B cell (primary cell): ENCODE measurements at regions not wholly inside any gene's neighbourhood (a gene's known extent, or its start where the extent isn't known, plus 50 kb on each side); places are given as distances from the start of the nearest gene placed in this dataset.

Experiments used
- ATAC-seq: fragments of 200-7000 bp; cut with Tn5 transposase; one replicate; pipeline ENCODE4 v1.10.0; 2021; ENCODE audit warnings: low read depth, mild to moderate bottlenecking, moderate number of reproducible peaks, moderate library complexity
- CTCF ChIA-PET: fragments of 350-600 bp; sonication (Branson Sonifier 250); formaldehyde crosslinking; loops from one replicate; lab custom pipeline; 2021; ENCODE audit warnings: antibody characterized with exemption, inconsistent platforms; lab: Charles Lee
- POLR2A ChIA-PET: fragments of 350-600 bp; sonication (Branson Sonifier 250); formaldehyde crosslinking; loops from one replicate; lab custom pipeline; 2021; ENCODE audit warnings: antibody characterized with exemption; lab: Charles Lee
- DNase-seq: peaks from one replicate; pipeline ENCODE4 v3.0.0; 2013
- H2AFZ ChIP-seq: 2 replicates; pipeline ENCODE4 v1.6.1; 2012; ENCODE audit warnings: mild to moderate bottlenecking, low read depth, low read length; ENCODE audit not compliant: insufficient read depth, poor library complexity, severe bottlenecking
- H3K27ac ChIP-seq, 2 donors: 1 replicate in 1 of 2; 2 replicates in 1 of 2; pipeline ENCODE4 v1.5.1; 2012 to 2013; ENCODE audit warnings: low read length in 2 of 2, mild to moderate bottlenecking in 2 of 2, moderate library complexity in 1 of 2
- H3K27me3 ChIP-seq, 4 experiments: fragments of 200-600 bp in 1 of 4; sonication (generic) in 1 of 4; replicated peaks in 1 of 4; 1 replicate in 2 of 4; 2 replicates in 2 of 4; pipeline versions ENCODE4 v1.6.1 to v1.7.0; 2013 to 2016; ENCODE audit warnings: low read length in 3 of 4, mild to moderate bottlenecking in 2 of 4, mixed read lengths in 1 of 4, moderate library complexity in 1 of 4; ENCODE audit not compliant: insufficient read depth in 4 of 4, control insufficient read depth in 3 of 4; ENCODE audit errors: control extremely low read depth in 1 of 4
- H3K36me3 ChIP-seq, 2 experiments: replicated peaks in 1 of 2; 1 replicate in 1 of 2; 2 replicates in 1 of 2; pipeline versions ENCODE4 v1.6.1 to v1.7.1; 2013; ENCODE audit warnings: low read length in 1 of 2; ENCODE audit not compliant: insufficient read depth in 2 of 2, control insufficient read depth in 1 of 2; ENCODE audit errors: control extremely low read depth in 1 of 2, extremely low read depth in 1 of 2
- H3K4me1 ChIP-seq, 2 donors: fragments of 200-600 bp in 1 of 2; sonication (generic) in 1 of 2; 1 replicate in 1 of 2; 2 replicates in 1 of 2; pipeline versions ENCODE4 v1.5.1 to v1.6.1; 2013 to 2017; ENCODE audit warnings: low read length in 2 of 2; ENCODE audit not compliant: control insufficient read depth in 2 of 2, insufficient read depth in 2 of 2
- H3K4me2 ChIP-seq: replicated peaks from 2 replicates; pipeline ENCODE3; 2012; ENCODE audit warnings: mild to moderate bottlenecking, low read depth, low read length; ENCODE audit not compliant: poor library complexity, severe bottlenecking
- H3K4me3 ChIP-seq, 5 experiments: fragments of 200-600 bp in 1 of 5; sonication (generic) in 1 of 5; 1 replicate in 3 of 5; 2 replicates in 2 of 5; pipeline versions ENCODE4 v1.5.1 to v1.7.0; 2011 to 2016; ENCODE audit warnings: low read length in 4 of 5, mild to moderate bottlenecking in 4 of 5, low read depth in 2 of 5, control low read depth in 1 of 5, moderate library complexity in 1 of 5; ENCODE audit not compliant: insufficient read depth in 1 of 5; ENCODE audit errors: control extremely low read depth in 1 of 5, extremely low read depth in 1 of 5
- H3K79me2 ChIP-seq: fragments of 200-600 bp; sonication (generic); one replicate; pipeline ENCODE4 v1.6.0; 2016; ENCODE audit warnings: low read length; ENCODE audit not compliant: control insufficient read depth, insufficient read depth
- H3K9ac ChIP-seq: fragments of 200-600 bp; sonication (generic); 2 replicates; pipeline ENCODE4 v1.6.1; 2017; ENCODE audit warnings: mild to moderate bottlenecking, low read length, moderate library complexity
- H3K9me3 ChIP-seq, 3 donors: one replicate each; pipeline versions ENCODE4 v1.6.1 to v1.7.1; 2013; ENCODE audit warnings: low read length in 2 of 3; ENCODE audit not compliant: control insufficient read depth in 2 of 3, insufficient read depth in 1 of 3; ENCODE audit errors: control extremely low read depth in 1 of 3
- H4K20me1 ChIP-seq: 2 replicates; pipeline ENCODE4 v1.6.0; 2012; ENCODE audit warnings: mild to moderate bottlenecking, low read length; ENCODE audit not compliant: insufficient read depth, control insufficient read depth, poor library complexity, severe bottlenecking
- H3K27ac Mint-ChIP-seq: one replicate; pipeline ENCODE4 v1.8.0; 2021; ENCODE audit warnings: mixed read lengths
- H3K27me3 Mint-ChIP-seq: one replicate; pipeline ENCODE4 v1.8.0; 2021; ENCODE audit warnings: mixed read lengths
- H3K4me1 Mint-ChIP-seq: one replicate; pipeline ENCODE4 v1.8.0; 2021; ENCODE audit warnings: mixed read lengths
- H3K4me3 Mint-ChIP-seq: one replicate; pipeline ENCODE4 v1.8.0; 2021; ENCODE audit warnings: mixed read lengths
- H3K9me3 Mint-ChIP-seq: one replicate; pipeline ENCODE4 v1.8.0; 2022; ENCODE audit warnings: mixed read lengths; ENCODE audit not compliant: insufficient read depth
- CTCF ChIP-seq: fragments of 200-600 bp; IDR thresholded peaks from one replicate; pipeline ENCODE4 v1.8.0; 2022; ENCODE audit warnings: antibody characterized with exemption, mild to moderate bottlenecking
- EZH2 ChIP-seq: IDR thresholded peaks from 2 replicates; pipeline ENCODE4 v1.6.1; 2012; ENCODE audit warnings: borderline replicate concordance, low read depth, mild to moderate bottlenecking, moderate library complexity, low read length; ENCODE audit not compliant: insufficient read depth, poor library complexity, severe bottlenecking
- WGBS: methylation state at CpG from one replicate; pipeline ENCODE4 v1.1.5; 2013; ENCODE audit warnings: missing lambda C conversion rate; ENCODE audit not compliant: insufficient coverage; 5-methylcytosine and 5-hydroxymethylcytosine counted together
- intact Hi-C: fragments of 100-400 bp; cut with micrococcal nuclease; formaldehyde crosslinking; loops from one replicate; pipeline ENCODE4 v1.10.0; 2022

GRCh38 chr10:113267619-113268562 lies 285.0 kb upstream of the HABP2 start:
- WGBS = 87% methylated on average over 4 of the region's 4 CpGs
- Mint-ChIP-seq H3K27me3 (peaks cover 21% of the 10 kb centered on the region), H3K4me3 (no peak overlapping the region), H3K9me3 (no peaks in the 10 kb centered on the region), H3K27ac (no peak overlapping the region), H3K4me1 (peaks cover 2% of the 10 kb centered on the region)
- ChIA-PET POLR2A (no interaction called here), CTCF (no interaction called here)
- no peak for ATAC-seq
- Histone ChIP-seq H3K36me3 (no peaks in the 10 kb centered on the region), H3K9me3 (no peaks in the 10 kb centered on the region), H3K4me2 (no peak overlapping the region), H3K4me1 (peaks cover 4 to 5% of the 10 kb centered on the region in 2 donors), H3K27ac (no peak overlapping the region), H3K79me2 (no peaks in the 10 kb centered on the region), H3K9ac (no peak overlapping the region), H2AFZ (no peak overlapping the region), H3K4me3 (no peak overlapping the region), H4K20me1 (no peaks in the 10 kb centered on the region), H3K27me3 (peaks cover 0 to 6% (median under 1%) of the 10 kb centered on the region in 4 experiments)
- TF ChIP-seq CTCF = no peak
- no peak for DNase-seq
- intact Hi-C loops = no loop called here

GRCh38 chr10:113269333-113269732 lies 283.5 kb upstream of the HABP2 start:
- ChIA-PET POLR2A (no interaction called here), CTCF (no interaction called here)
- Histone ChIP-seq H3K9ac (no peak overlapping the region), H2AFZ (no peak overlapping the region), H4K20me1 (no peaks in the 10 kb centered on the region), H3K4me1 (peaks cover 9 to 13% of the 10 kb centered on the region in 2 donors), H3K9me3 (peaks cover 0 to 8% (median 0%) of the 10 kb centered on the region in 3 donors), H3K27me3 (peaks cover 0 to 4% (median 0%) of the 10 kb centered on the region in 4 experiments), H3K36me3 (no peaks in the 10 kb centered on the region), H3K4me3 (no peak overlapping the region), H3K27ac (no peak overlapping the region), H3K79me2 (no peaks in the 10 kb centered on the region), H3K4me2 (no peak overlapping the region)
- Mint-ChIP-seq H3K4me3 (no peak overlapping the region), H3K27me3 (peaks cover 11% of the 10 kb centered on the region), H3K27ac (no peak overlapping the region), H3K4me1 (peaks cover 11% of the 10 kb centered on the region), H3K9me3 (no peaks in the 10 kb centered on the region)
- WGBS = 100% methylated on average over 1 of the region's 2 CpGs
- TF ChIP-seq CTCF = no peak
- TF ChIP-seq EZH2 = no peak
- DNase-seq = no peak
- ATAC-seq = no peak
- intact Hi-C loops = no loop called here
